Activated T-cell treated with anti-CD3 and anti-CD28 coated beads, Interleukin-2, amount 50 U/mL, for 1 hour (primary cell): ENCODE measurements at regions not wholly inside any gene's neighbourhood (a gene's known extent, or its start where the extent isn't known, plus 50 kb on each side); places are given as distances from the start of the nearest gene placed in this dataset.

Experiments
- DNase-seq: peaks from one replicate; pipeline ENCODE4 v3.0.0-alpha.2; 2020

DNA sequence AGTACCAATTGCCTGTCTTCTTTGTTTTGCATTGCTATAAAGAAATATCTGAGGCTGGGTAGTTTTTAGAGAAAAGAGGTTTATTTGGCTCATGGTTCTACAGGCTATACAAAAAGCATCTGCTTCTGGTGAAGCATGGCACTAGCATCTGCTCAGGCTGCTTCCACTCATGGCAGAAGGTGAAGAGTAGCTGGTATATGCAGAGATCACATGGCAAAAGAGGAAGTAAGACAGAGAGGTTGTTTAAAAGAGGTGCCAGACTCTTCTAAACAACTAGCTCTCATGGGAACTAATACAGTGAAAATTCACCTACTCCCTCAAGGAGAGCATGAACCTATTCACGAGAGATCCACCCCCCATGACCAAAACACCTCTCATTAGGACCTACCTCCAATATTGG lies 56.7 kb upstream of the GUCA2B start:
- no peak for DNase-seq

- DNase-seq: no peak
Measured at GRCh38 chr1:42089246-42089645, 64.0 kb upstream of the GUCA2B start.

- no peak for DNase-seq
Measured at GRCh38 chr1:42086146-42086545, 67.1 kb upstream of the GUCA2B start.

DNA sequence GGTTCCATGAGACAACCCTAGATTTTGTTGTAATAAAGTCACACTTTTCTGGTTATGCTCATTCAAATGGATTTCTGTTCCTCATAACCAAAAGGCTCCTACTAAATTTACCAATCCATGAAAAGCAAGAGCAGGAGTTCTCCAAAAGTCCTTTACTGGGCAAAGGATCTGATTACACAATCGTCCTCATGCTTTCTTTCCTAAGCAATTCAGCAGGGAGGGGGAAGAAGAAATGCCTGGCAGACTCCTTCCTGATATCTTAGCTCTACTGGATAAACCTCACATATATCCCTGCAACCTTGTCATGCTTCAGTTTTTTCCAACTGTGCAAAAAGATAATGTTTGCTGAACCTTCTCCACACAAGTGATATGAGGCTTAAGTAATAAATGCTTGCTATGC lies 67.6 kb upstream of the GUCA2B start:
- DNase-seq: no peak

- DNase-seq: no peak
Measured at GRCh38 chr1:42081475-42081874, 71.7 kb upstream of the GUCA2B start.

DNA sequence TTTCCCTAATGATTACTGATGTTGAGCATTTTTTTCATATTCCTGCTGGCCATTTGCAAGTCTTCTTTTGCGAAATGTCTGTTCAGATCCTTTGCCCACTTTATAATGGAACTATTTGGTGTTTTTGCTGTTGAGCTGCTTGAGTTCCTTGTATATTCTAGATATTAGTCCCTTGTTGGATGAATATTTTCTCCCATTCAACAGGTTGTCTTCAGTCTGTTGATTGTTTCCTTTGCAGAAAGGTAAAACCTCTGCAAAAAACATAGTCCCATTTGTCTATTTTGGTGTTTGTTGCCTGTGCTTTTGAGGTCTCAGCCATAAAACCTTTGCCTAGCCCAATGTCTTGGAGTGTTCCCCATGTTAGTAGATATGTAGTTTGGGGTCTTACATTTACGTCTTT lies 78.0 kb upstream of the GUCA2B start:
- no peak for DNase-seq

DNA sequence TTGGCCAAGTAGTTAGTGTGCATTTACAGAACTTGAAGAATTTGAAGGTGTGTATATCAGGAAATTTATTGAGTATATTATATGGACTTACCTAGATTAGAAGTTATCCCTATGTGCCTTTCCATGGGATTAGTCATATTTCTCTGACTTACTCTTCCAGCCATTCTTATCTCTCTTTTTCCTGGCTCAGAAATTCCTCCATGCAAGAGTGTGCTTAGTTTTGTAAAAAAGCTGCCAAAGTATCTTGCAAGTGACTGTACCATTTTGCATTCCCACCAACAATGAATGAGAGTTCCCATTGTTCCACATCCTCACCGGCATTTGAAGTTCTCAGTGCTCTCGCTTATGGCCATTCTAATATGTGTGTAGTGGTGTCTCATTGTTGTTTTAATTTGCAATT lies 82.2 kb upstream of the GUCA2B start:
- no peak for DNase-seq

GRCh38 chr1:42057800-42058199 lies 95.4 kb upstream of the GUCA2B start:
- no peak for DNase-seq

- DNase-seq: no peak
Measured at GRCh38 chr1:42056460-42056859, 96.8 kb upstream of the GUCA2B start.

DNA sequence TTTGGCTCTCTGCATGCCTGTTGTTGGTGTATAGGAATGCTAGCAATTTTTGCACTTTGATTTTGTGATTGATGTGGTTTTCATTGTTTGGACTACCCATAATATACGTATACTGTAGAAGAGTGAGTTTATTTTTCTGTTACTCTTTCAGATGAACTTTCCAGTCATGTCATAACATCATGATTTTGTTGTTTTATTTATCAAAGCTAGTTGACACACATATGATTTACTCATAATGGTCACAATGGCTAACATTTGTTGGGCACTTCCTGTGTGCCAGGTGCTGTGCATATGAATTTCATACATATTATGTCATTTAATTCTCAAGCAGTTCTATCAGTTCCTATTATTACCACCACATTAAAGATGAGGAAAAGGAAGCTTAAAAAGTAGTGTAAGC lies 98.1 kb upstream of the GUCA2B start:
- no peak for DNase-seq

DNA sequence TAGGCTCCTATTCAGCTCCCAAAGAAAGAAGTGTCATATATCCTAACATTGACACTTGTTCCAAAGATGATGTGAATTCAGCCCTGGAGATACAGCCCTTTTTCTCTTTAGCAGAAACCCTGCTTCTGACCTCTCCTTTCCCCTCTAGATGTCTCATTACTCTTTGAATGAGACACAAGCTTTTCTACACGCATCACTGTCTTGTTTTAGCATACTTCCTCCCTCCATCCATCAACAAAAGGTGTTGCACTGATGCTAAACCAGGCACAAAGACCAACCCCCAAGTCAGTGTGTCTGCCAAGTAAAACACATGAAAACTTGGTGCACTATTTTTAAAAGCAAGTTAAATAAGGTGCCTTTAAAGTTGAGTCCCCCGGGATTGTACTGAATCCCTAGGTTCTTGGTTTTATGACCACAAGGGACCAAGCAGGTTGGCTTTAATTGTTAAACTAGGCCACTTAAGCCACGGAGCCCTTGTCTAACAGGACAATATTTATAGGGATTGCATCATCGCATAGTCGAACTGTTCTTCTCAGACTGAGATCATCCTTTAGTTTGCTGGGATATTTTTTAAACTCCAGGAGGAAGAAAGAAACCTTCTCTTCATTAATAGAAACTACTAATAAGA lies 101.0 kb upstream of the GUCA2B start:
- DNase-seq: no peak

- no peak for DNase-seq
Measured at GRCh38 chr1:42047508-42047880, 105.7 kb upstream of the GUCA2B start.

DNA sequence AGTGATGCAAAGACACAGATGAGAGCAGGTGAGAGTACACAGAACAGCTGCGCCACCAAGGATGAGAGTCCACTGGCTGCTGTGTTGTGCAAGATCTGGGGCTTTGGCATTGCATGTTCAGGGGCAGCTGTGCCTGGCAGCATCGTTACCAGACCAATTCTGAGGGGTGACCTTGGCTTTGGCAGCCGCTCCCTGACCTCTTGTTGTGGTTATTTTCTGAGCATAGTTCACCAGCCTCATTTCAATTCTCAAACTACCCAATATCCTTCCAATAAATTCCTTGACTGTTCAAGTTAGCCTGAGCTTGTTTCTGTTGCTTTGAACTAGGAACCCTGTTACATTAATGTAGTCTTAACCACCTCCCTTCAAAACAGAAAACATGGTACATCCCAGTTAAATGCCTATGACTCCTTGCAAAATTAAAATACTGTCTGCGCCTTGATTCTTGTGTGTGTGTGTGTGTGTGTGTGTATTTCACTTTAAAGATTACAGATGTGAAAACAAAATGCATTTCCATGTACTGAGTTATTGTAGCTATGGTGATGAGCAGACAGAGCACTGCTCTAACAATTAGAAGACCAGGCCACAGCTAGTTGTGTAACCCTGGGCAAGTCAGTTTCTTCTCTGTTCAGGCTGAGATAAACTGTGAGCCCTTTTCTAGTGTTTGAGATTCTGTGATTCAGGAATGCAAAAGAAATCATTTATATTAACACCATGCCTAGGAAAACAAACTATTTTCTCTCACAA lies 106.3 kb upstream of the GUCA2B start:
- no peak for DNase-seq

DNA sequence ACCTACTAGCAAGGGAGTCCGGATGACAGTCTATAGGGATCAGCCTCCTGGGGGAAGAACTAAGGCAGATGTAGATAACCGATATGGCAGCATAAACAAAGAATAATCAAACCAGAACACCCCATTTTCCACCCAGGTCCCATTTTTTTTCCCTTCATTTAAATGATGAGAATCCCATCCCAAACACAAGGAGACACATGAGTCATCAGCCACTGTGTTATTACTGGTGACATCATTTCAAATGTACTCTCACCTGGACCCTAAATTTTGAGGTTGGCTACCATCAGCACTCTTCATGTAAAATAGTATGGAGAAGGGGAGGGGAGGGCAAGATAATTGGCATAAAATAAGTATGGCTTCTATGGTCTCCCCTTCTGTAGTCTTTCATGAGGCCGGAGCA lies 108.9 kb upstream of the GUCA2B start:
- DNase-seq: no peak

DNA sequence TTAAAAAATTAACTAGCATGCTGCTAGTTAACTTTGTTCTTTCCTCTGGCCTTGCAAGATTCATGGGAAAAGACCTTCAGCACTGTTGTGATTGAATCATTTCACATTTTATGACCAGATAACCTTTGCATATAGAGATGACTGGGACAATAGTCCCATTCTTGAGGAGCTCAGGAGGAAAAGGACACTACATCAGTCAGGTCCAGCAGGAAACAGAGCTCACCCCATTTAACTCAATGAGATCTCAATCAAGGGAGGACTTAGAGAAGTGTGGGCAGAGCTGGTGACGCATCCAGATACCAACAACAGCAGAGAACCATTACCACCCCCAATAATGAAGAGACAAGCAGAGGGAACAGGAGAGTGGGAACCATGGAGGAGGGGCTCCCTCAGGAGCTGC lies 109.4 kb upstream of the GUCA2B start:
- no peak for DNase-seq

DNA sequence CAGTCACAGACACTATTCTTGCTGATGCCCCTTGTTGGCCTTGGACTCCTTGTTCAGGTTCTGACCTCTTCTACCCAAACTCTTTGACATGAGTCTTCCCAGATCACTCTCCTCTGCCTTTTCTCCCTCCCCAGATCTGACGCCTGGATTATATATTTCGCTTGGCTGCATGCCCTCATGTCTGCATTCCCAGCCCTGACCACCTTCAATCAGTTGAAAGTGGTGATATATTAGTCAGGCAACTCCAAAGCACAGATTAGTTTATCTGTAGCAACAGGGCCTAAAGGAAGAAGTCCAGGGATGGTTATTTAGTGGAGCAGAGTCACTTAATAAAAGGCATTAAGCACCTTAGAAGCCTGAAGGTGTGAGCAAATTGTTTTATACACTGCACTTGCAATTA lies 110.0 kb upstream of the GUCA2B start:
- DNase-seq: no peak

DNA sequence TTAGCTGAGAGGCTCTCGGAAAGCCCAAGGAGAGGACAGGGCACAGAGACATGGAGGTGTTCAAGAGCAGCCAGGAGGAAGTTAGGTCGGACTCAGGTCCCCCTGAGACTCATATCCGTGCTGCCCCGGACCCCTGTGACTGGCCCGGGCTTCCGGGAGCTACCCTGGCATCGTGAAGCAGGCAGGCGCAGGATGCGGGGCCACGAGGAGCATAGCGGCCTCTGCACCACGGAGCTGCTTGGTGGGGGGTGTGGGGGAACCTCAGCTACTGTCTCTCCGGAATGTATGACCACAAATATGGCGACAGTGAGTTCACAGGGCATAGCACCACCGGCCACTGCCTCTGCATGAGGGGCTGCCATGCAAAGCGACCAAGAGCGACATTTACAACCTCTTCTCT lies 112.2 kb upstream of the GUCA2B start:
- no peak for DNase-seq

DNA sequence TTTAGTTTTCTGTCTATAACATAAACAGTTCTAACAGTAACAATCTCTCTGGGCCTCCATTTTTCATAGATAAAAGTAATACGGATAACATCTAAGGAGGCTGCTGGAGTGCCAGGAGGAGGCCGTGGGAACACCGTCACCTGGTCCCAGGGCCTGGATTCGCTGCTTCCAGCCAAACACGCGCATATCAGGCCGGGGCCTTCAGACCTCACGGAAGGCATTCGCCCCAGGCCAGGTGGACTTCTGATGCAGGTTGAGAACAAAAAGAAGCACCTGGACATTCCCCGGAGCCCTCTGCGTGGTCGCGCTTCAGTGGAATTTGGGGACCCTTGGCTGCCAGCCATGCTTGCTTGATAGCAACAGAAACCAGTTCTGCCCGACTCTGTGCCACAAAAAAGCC lies 113.1 kb upstream of the GUCA2B start:
- DNase-seq: no peak

- no peak for DNase-seq
Measured at GRCh38 chr1:42038261-42038660, 114.9 kb upstream of the GUCA2B start.

GRCh38 chr1:42037586-42037985 lies 115.6 kb upstream of the GUCA2B start:
- no peak for DNase-seq

GRCh38 chr1:42037161-42037560 lies 116.0 kb upstream of the GUCA2B start:
- no peak for DNase-seq

DNA sequence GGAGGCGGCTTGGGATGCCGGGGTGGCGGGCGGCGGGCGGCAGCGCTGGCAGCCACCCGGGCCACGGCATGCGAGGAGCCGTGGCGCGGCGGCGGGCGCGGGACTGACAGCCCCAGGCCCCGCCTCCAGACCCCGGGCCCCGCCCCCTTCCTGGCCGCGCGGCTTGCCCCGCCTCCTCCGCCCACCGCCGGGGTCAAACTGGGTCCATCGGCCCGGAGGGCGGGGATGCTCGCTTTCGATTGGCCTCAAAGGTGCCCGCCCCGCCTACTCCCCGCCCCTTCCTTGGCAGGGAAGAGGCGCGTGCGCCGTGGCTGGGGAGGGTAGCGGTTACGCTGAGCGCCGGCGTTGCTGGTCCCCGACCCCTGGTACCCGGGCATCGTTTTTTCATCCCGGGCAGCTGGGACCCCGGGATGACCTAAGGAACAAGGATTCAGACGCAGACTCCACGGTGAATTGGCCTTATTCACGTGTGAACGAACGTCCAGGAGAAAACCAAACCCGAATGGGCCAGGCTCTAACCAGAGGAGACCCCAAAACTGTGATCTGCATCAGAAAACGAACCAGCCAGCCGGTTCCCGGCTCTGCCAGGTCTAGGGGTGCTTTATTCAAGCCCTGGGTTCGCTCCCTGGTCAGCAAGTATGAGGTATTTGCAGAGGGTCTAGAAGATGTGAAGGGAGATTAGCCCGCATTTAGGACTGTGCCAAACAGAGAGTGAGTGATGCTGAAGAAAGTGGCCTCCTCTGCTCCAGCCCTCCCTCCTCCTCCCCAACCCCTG lies 117.2 kb upstream of the GUCA2B start:
- peak; percentile 99 for DNase-seq

DNA sequence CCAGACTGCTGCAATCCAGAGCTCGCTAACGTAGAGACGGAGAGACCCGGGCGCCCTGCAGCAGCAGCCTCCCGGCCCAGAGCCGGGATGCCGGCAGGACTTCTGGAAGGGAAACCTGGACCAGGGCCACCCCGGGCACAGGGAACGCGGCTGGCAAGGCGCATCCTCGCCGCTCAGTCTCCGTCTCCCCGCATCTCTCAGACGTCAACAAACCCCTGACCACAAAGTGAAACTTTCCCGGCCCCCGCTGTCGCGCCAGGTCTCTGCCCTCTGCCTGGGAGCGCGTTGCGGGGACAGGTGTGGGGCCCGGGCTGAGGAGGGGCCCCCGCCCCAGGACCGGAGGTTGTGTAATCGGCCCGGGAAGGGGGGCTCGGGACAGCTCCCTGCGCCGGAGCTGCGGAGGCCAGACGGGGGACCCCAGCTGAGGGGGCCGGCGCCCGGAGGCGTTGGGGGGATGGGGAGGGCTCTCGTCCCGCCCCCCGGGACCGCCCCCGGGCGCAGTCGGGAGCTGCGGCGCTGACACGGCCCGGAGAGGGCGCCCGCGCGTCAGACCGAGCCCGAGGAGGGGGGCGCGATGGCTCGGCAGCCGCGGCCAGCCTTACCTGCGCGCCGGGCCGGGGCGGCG lies 116.6 kb upstream of the HIVEP3 start:
- DNase-seq: no peak

DNA sequence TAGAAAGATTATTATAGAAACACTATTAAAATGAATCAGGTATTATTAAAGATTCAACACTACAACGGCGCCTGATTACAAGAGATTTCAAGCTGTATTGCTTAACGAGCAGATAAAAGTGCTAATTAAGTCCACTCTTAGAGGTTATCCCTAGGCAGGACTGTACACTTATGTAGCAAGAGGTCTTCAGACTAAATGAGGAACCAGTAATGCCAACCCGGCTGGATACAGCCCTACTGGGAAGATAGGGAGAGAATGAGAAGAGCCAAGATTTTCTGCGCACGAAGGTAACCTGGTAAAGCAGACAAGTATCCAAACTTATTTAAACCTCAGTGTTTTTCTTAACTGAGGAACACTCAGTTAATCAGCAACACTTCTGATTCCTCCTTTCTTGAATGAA lies 115.7 kb upstream of the HIVEP3 start:
- no peak for DNase-seq
